Pancreas (tissue), 10 donors: ENCODE measurements at regions not wholly inside any gene's neighbourhood (a gene's known extent, or its start where the extent isn't known, plus 50 kb on each side); places are given as distances from the start of the nearest gene placed in this dataset.

Experiments used
- ATAC-seq, 4 donors: fragments of 200-7000 bp; cut with Tn5 transposase; one replicate each; pipeline versions ENCODE4 v1.8.0 to v1.9.1; 2020; ENCODE audit warnings: mild to moderate bottlenecking in 4 of 4, moderate library complexity in 4 of 4
- DNase-seq, 6 donors: peaks; one replicate each; pipeline ENCODE4 v3.0.0-alpha.2; 2020
- FAIRE-seq: peaks from 2 replicates; lab custom pipeline; 2012; peaks lifted over from hg19 to GRCh38; lab: Jason Lieb, UNC
- H3K27ac ChIP-seq, 4 donors: fragments of 200-600 bp; sonication (generic); 1 replicate in 3 of 4; 2 replicates in 1 of 4; pipeline versions ENCODE4 v1.5.0 to v1.8.0; 2020
- H3K27me3 ChIP-seq, 4 donors: fragments of 200-600 bp; one replicate each; pipeline ENCODE4 v1.8.0; 2021
- H3K36me3 ChIP-seq, 3 donors: fragments of 200-600 bp; sonication (generic) in 1 of 3; one replicate each; pipeline versions ENCODE4 v1.5.0 to v1.8.0; 2020 to 2021
- H3K4me1 ChIP-seq, 3 donors: fragments of 200-600 bp; one replicate each; pipeline ENCODE4 v1.8.0; 2021
- H3K4me3 ChIP-seq, 4 donors: fragments of 200-600 bp; sonication (generic) in 2 of 4; one replicate each; pipeline versions ENCODE4 v1.5.0 to v1.8.0; 2020 to 2021
- H3K9me3 ChIP-seq, 4 donors: fragments of 200-600 bp; one replicate each; pipeline ENCODE4 v1.8.0; 2021
- CTCF ChIP-seq, 4 donors: fragments of 200-600 bp; sonication (generic) in 3 of 4; IDR thresholded peaks; one replicate each; pipeline versions ENCODE4 v1.5.0 to v1.8.0; 2021; ENCODE audit warnings: antibody characterized with exemption in 4 of 4
- WGBS, 2 donors: extraction: QIAGEN DNeasy Blood & Tissue Kit; methylation state at CpG; one replicate each; pipeline ENCODE4 v1.1.7; 2013; 5-methylcytosine and 5-hydroxymethylcytosine counted together
- intact Hi-C, 3 donors: fragments of 100-400 bp; cut with DNase I; formaldehyde crosslinking; loops; one replicate each; pipeline versions ENCODE4 v1.11.1 to v1.14.2; 2022
- donor health status: healthy with polysubstance abuse.
- donor health status: DM: no; HTN: no; CAD: no; lungs with moderate emphysema.
- donor health status: DM: no; HTN: no; CAD: no.
- donor health status: control.
- donor health status: control.
- donor health status: Bipolar disorder and iron deficiency.
- donor health status: DM: yes; HTN: yes; CAD: no.
- donor health status: DM: no; HTN: no; CAD: no.
- donor health status: DM: no; HTN: no; CAD: no.
- donor health status: DM: yes; HTN: yes; CAD: no.

- ATAC-seq (no peak), DNase-seq (no peak), FAIRE-seq (no peak)
- no peak for TF ChIP-seq CTCF (IDR thresholded peaks at IDR 0.05)
- Histone ChIP-seq H3K36me3 (no peaks in the 10 kb centered on the region), H3K4me1 (no peaks in the 10 kb centered on the region), H3K27me3 (peaks cover 0 to 4% (median 0%) of the 10 kb centered on the region in 4 donors), H3K4me3 (no peak overlapping the region), H3K9me3 (no peaks in the 10 kb centered on the region), H3K27ac (no peak overlapping the region)
- WGBS, 2 donors: 34 to 48% methylated on average over 3 of the region's 3 CpGs
- intact Hi-C loops: no loop called here
Observed at GRCh38 chr3:25086721-25087120, 341.3 kb upstream of the RARB start.

DNA sequence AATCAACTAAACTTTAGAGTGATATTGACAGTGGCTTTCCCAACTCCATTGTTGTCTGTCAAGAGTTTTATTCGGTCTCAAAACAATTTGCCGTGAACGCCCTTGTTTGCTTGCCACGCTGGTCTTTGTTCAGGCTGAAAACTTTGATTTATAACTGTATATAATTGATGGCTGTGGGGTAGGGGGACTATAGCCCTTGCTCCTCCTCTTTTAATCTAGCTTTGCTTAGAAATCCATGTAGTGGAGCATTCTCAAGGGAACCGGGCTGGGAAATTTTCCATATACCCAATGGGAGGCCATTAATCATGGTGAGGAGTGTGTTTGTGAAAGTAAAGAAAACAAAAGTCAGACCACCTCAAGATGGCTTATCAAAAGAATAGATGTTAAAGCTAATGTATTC lies 339.8 kb upstream of the RARB start:
- H3K27ac ChIP-seq: no peak overlapping the region
- H3K9me3 ChIP-seq: no peaks in the 10 kb centered on the region
- no peak overlapping the region for H3K4me3 ChIP-seq
- TF ChIP-seq CTCF (IDR thresholded peaks at IDR 0.05): no peak
- WGBS, 2 donors: 29 to 32% methylated on average over 5 of the region's 5 CpGs
- no peak for ATAC-seq
- no peak for DNase-seq
- H3K36me3 ChIP-seq: no peaks in the 10 kb centered on the region
- no peak for FAIRE-seq
- H3K27me3 ChIP-seq: peaks cover 0 to 10% (median 0%) of the 10 kb centered on the region in 4 donors
- no peaks in the 10 kb centered on the region for H3K4me1 ChIP-seq
- intact Hi-C loops: no loop called here

DNA sequence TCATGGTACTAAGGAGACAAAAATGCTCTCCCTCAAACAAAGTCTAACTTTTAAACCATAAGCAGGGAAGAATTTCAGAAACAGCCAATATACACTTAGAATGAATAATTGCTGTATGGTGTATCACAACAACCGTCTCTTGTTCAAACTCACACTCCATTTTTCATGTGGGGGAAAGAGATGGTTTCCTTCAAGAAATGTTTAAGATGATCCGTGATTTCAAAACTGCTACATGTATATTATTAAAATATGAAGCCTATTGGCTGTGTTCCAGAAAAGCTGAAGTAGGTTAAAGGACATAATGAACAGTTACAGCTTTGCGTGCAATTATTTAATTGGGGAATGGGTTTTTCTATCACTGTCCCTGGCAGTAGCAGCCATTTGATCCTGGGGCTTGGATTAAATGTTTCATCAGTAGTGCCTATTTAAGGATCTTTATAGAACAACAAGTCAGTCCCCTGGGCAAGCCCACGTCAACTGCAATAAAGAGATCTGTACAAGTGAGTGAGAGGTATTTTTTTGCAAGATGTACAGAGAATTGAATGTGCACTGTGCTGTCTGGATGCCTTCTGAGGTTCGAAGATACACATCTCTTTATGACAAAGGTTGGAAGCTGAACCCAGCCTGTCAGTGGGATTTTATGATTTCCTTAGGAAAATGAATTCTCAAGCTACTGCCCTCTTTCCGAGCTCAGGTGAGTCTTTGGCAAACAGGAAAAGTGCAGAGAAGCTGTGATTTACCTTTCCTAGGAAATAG lies 337.2 kb upstream of the RARB start:
- WGBS, 2 donors: 50 to 59% methylated on average over 6 of the region's 6 CpGs

GRCh38 chr3:25091934-25092333 lies 336.1 kb upstream of the RARB start:
- H3K9me3 ChIP-seq: no peaks in the 10 kb centered on the region
- WGBS, 2 donors: 59 to 63% methylated on average over 5 of the region's 5 CpGs
- H3K27me3 ChIP-seq: peaks cover 0 to 10% (median 0%) of the 10 kb centered on the region in 4 donors
- FAIRE-seq (no peak), DNase-seq (no peak), ATAC-seq (no peak)
- no peak overlapping the region for H3K4me3 ChIP-seq
- H3K36me3 ChIP-seq: no peaks in the 10 kb centered on the region
- H3K4me1 ChIP-seq: no peaks in the 10 kb centered on the region
- TF ChIP-seq CTCF (IDR thresholded peaks at IDR 0.05): no peak
- H3K27ac ChIP-seq: no peak overlapping the region
- intact Hi-C loops: no loop called here

More for the DNA sequence above, 337.2 kb upstream of the RARB start:
- H3K36me3 ChIP-seq: no peaks in the 10 kb centered on the region
- no peak overlapping the region for H3K4me3 ChIP-seq
- TF ChIP-seq CTCF (IDR thresholded peaks at IDR 0.05): no peak
- H3K27me3 ChIP-seq: peaks cover 0 to 10% (median 0%) of the 10 kb centered on the region in 4 donors
- ATAC-seq: no peak
- no peaks in the 10 kb centered on the region for H3K9me3 ChIP-seq
- FAIRE-seq: no peak
- H3K27ac ChIP-seq: no peak overlapping the region
- intact Hi-C loops: no loop called here
- no peaks in the 10 kb centered on the region for H3K4me1 ChIP-seq
- no peak for DNase-seq
